HEK293 (cell line): ENCODE measurements at regions not wholly inside any gene's neighbourhood (a gene's known extent, or its start where the extent isn't known, plus 50 kb on each side); places are given as distances from the start of the nearest gene placed in this dataset.
A peak's percentile ranks its signal among the peaks of the same experiment; 100 is the strongest.

Source experiments
- CTCF ChIA-PET: fragments of 350-600 bp; formaldehyde crosslinking; extraction: SDS; loops from one replicate; lab custom pipeline; 2021; ENCODE audit warnings: antibody characterized with exemption; lab: Yijun Ruan, JAX
- POLR2A ChIA-PET: fragments of 300-600 bp; formaldehyde crosslinking; extraction: SDS; loops from one replicate; lab custom pipeline; 2020; ENCODE audit warnings: antibody characterized with exemption, inconsistent platforms; lab: Yijun Ruan, JAX
- H3K27ac ChIP-seq: fragments of 200-500 bp; sonication (Bioruptor generic); 2 replicates; pipeline ENCODE4 v1.5.1; 2014; ENCODE audit warnings: low read depth, low read length, control low read depth, inconsistent platforms; ENCODE audit errors: extremely low read depth
- H3K36me3 ChIP-seq, 2 experiments: fragments of 200-500 bp in 1 of 2; sonication (Bioruptor generic) in 1 of 2; 1 replicate in 1 of 2; 2 replicates in 1 of 2; pipeline ENCODE4 v1.5.1; 2014 to 2017; ENCODE audit warnings: inconsistent platforms in 2 of 2, low read length in 2 of 2; ENCODE audit not compliant: control insufficient read depth in 2 of 2, insufficient read depth in 1 of 2
- H3K4me1 ChIP-seq: fragments of 200-500 bp; sonication (Bioruptor generic); 2 replicates; pipeline ENCODE4 v1.5.1; 2014; ENCODE audit warnings: mild to moderate bottlenecking, low read length, inconsistent platforms; ENCODE audit not compliant: control insufficient read depth, insufficient read depth
- H3K4me3 ChIP-seq: 2 replicates; pipeline ENCODE4 v1.5.1; 2011; ENCODE audit warnings: low read depth, mild to moderate bottlenecking, control low read depth, low read length, moderate library complexity
- H3K9me3 ChIP-seq: fragments of 200-500 bp; sonication (Bioruptor generic); 2 replicates; pipeline ENCODE4 v1.5.1; 2014; ENCODE audit warnings: low read depth, low read length, inconsistent platforms; ENCODE audit not compliant: control insufficient read depth, insufficient read depth
- HOXD13 ChIP-seq: sonication (generic); formaldehyde crosslinking; IDR thresholded peaks from 2 replicates; pipeline ENCODE4 v1.8.0; 2022; ENCODE audit warnings: missing genetic modification reagents, borderline replicate concordance
- KLF10 ChIP-seq: fragments of 450-650 bp; IDR thresholded peaks from 2 replicates; pipeline ENCODE4 v1.5.1; 2018; ENCODE audit warnings: missing biosample characterization, mild to moderate bottlenecking, missing genetic modification characterization
- MEIS1 ChIP-seq: sonication (generic); formaldehyde crosslinking; IDR thresholded peaks from 2 replicates; pipeline ENCODE4 v1.8.1; 2022; ENCODE audit warnings: missing genetic modification reagents, mild to moderate bottlenecking, borderline replicate concordance
- SCRT1 ChIP-seq: fragments of 450-650 bp; formaldehyde crosslinking; IDR thresholded peaks from 2 replicates; pipeline ENCODE4 v1.5.1; 2016; ENCODE audit warnings: missing biosample characterization, missing genetic modification characterization, borderline replicate concordance
- ZBTB17 ChIP-seq: fragments of 450-650 bp; formaldehyde crosslinking; IDR thresholded peaks from 2 replicates; pipeline ENCODE4 v1.5.1; 2016; ENCODE audit warnings: missing biosample characterization, missing genetic modification characterization
- ZBTB8A ChIP-seq: fragments of 450-650 bp; formaldehyde crosslinking; IDR thresholded peaks from 2 replicates; pipeline ENCODE4 v1.5.1; 2016; ENCODE audit warnings: missing biosample characterization, missing genetic modification characterization
- ZFHX2 ChIP-seq: fragments of 450-650 bp; formaldehyde crosslinking; conservative IDR thresholded peaks from 2 replicates; pipeline ENCODE4 v1.5.1; 2016; ENCODE audit warnings: missing biosample characterization, missing genetic modification characterization
- ZNF157 ChIP-seq: fragments of 450-650 bp; formaldehyde crosslinking; IDR thresholded peaks from 2 replicates; pipeline ENCODE4 v1.5.1; 2016; ENCODE audit warnings: missing biosample characterization, missing genetic modification characterization
- ZNF169 ChIP-seq: fragments of 450-650 bp; formaldehyde crosslinking; IDR thresholded peaks from 2 replicates; pipeline ENCODE4 v1.5.1; 2016; ENCODE audit warnings: missing biosample characterization, missing genetic modification characterization
- ZNF248 ChIP-seq: fragments of 450-650 bp; formaldehyde crosslinking; IDR thresholded peaks from 2 replicates; pipeline ENCODE4 v1.5.1; 2017; ENCODE audit warnings: missing biosample characterization, missing genetic modification characterization
- ZNF274 ChIP-seq, 2 experiments: fragments of 200-500 bp in 1 of 2; fragments of 450-650 bp in 1 of 2; sonication (Bioruptor generic) in 1 of 2; formaldehyde crosslinking in 1 of 2; IDR thresholded peaks; 2 replicates each; pipeline versions ENCODE4 v1.5.1 to v1.6.1; 2014 to 2016; ENCODE audit warnings: borderline replicate concordance in 1 of 2, inconsistent platforms in 1 of 2, low read length in 1 of 2, missing biosample characterization in 1 of 2, missing genetic modification characterization in 1 of 2
- ZNF302 ChIP-seq: fragments of 450-650 bp; formaldehyde crosslinking; IDR thresholded peaks from 2 replicates; pipeline ENCODE4 v1.5.1; 2016; ENCODE audit warnings: missing biosample characterization, missing genetic modification characterization, low read depth
- ZNF335 ChIP-seq: fragments of 450-650 bp; formaldehyde crosslinking; conservative IDR thresholded peaks from 2 replicates; pipeline ENCODE4 v1.5.1; 2016; ENCODE audit warnings: missing biosample characterization, missing genetic modification characterization
- ZNF341 ChIP-seq: fragments of 450-650 bp; formaldehyde crosslinking; IDR thresholded peaks from 2 replicates; pipeline ENCODE4; 2016; ENCODE audit warnings: low read depth, missing biosample characterization, missing genetic modification characterization
- ZNF514 ChIP-seq: fragments of 450-650 bp; formaldehyde crosslinking; IDR thresholded peaks from 2 replicates; pipeline ENCODE4 v1.5.1; 2016; ENCODE audit warnings: missing biosample characterization, missing genetic modification characterization
- ZNF549 ChIP-seq: fragments of 450-650 bp; IDR thresholded peaks from 2 replicates; pipeline ENCODE4 v1.5.1; 2018; ENCODE audit warnings: missing biosample characterization, missing genetic modification characterization, mild to moderate bottlenecking, inconsistent platforms, moderate library complexity
- ZNF560 ChIP-seq: fragments of 450-650 bp; formaldehyde crosslinking; IDR thresholded peaks from 2 replicates; pipeline ENCODE4 v1.5.1; 2017; ENCODE audit warnings: missing biosample characterization, missing genetic modification characterization, borderline replicate concordance
- ZNF610 ChIP-seq: fragments of 450-650 bp; formaldehyde crosslinking; IDR thresholded peaks from 2 replicates; pipeline ENCODE4 v1.5.1; 2016; ENCODE audit warnings: missing biosample characterization, missing genetic modification characterization, borderline replicate concordance
- ZNF776 ChIP-seq: fragments of 450-650 bp; formaldehyde crosslinking; IDR thresholded peaks from 2 replicates; pipeline ENCODE4 v1.5.0; 2017; ENCODE audit warnings: missing biosample characterization, missing genetic modification characterization, borderline replicate concordance
- TF ChIP-seq, protein P1 (sequence below): fragments of 450-650 bp; formaldehyde crosslinking; IDR thresholded peaks from 2 replicates; pipeline ENCODE4 v1.5.1; 2016; ENCODE audit warnings: missing biosample characterization, missing genetic modification characterization
- TF ChIP-seq, protein P2 (sequence below): fragments of 450-650 bp; formaldehyde crosslinking; IDR thresholded peaks from 2 replicates; pipeline ENCODE4 v1.5.1; 2016; ENCODE audit warnings: missing biosample characterization, missing genetic modification characterization
- TF ChIP-seq, protein P3 (sequence below): fragments of 450-650 bp; formaldehyde crosslinking; IDR thresholded peaks from 2 replicates; pipeline ENCODE4 v1.5.1; 2016; ENCODE audit warnings: missing biosample characterization, missing genetic modification characterization

DNA sequence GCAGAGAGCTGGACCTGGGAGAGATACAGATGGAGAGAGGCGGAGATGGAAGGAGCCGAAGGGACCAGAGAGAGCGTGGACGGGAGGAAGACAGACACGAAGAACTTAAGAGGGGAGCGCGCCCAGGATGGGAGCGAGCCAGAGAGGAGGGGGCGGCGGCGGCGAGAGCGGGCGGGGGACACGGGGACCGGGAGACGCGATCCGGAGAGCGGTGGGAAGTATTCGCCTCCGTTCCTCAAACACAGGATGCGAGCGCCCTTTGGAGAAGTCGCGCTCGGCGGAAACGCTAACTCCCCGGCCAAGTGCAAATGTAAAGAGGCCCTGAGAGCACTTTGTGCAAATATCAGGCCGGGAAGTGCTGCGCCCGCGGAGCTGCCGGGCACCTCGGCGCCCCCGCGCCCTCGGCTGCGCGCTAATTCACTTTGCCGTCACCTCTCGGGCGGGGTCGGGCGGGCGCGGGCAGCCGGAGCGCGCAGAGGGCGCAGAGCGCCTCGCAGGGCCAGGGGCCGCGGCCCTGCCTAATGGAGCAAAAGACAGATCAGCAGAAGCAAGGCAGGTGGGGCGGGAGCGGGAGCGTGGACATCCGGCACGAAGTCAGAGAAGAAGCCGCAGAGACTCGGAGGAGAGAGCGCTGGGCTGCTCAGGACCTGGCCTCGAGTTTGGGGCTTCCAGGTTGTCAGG, 281.2 kb downstream of the RRAGC start (continued):
- TF ChIP-seq ZNF335 (tag by site-specific recombination) (peak; percentile 62), ZNF248 (tag by site-specific recombination) (no peak), ZFHX2 (peak; percentile 40; the same call in 1 of the 2 replicates), ZNF776 (tag by site-specific recombination) (no peak), ZNF157 (tag by site-specific recombination) (no peak), ZNF169 (tag by site-specific recombination) (no peak), ZBTB8A (tag by site-specific recombination) (peak; percentile 80)
- TF ChIP-seq, protein P1, sequence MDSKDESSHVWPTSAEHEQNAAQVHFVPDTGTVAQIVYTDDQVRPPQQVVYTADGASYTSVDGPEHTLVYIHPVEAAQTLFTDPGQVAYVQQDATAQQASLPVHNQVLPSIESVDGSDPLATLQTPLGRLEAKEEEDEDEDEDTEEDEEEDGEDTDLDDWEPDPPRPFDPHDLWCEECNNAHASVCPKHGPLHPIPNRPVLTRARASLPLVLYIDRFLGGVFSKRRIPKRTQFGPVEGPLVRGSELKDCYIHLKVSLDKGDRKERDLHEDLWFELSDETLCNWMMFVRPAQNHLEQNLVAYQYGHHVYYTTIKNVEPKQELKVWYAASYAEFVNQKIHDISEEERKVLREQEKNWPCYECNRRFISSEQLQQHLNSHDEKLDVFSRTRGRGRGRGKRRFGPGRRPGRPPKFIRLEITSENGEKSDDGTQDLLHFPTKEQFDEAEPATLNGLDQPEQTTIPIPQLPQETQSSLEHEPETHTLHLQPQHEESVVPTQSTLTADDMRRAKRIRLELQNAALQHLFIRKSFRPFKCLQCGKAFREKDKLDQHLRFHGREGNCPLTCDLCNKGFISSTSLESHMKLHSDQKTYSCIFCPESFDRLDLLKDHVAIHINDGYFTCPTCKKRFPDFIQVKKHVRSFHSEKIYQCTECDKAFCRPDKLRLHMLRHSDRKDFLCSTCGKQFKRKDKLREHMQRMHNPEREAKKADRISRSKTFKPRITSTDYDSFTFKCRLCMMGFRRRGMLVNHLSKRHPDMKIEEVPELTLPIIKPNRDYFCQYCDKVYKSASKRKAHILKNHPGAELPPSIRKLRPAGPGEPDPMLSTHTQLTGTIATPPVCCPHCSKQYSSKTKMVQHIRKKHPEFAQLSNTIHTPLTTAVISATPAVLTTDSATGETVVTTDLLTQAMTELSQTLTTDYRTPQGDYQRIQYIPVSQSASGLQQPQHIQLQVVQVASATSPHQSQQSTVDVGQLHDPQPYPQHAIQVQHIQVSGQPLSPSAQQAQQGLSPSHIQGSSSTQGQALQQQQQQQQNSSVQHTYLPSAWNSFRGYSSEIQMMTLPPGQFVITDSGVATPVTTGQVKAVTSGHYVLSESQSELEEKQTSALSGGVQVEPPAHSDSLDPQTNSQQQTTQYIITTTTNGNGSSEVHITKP (tag by site-specific recombination): peak; percentile 71

DNA sequence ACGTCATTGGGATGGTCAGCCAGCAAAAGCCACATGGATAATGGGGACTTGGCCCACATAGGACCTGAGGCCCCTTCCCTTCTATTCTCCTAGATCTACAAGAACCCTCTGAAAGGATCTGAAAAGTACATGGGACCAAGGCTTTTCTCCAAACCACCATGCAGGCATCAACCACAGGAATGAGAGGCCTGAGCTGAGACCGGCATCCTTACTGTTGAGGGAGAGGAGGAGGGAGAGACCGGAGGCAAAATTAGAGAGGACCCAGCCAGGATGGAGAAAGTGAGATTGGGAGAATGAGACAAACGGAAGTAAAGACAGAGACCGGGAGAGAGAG, 281.7 kb downstream of the RRAGC start:
- H3K9me3 ChIP-seq: no peaks in the 10 kb centered on the region
- no peaks in the 10 kb centered on the region for H3K4me1 ChIP-seq
- no peak for TF ChIP-seq ZNF560 (tag by site-specific recombination)
- no peak overlapping the region for H3K27ac ChIP-seq
- ChIA-PET CTCF (interaction anchor here (1.2 to 5.1 kb wide), 2 partner anchors 9 to 77 kb away, joined by 4 to 20 read pairs; no protein-coding TSS in a partner anchor), POLR2A (no interaction called here)
- no peak overlapping the region for H3K4me3 ChIP-seq
- no peaks in the 10 kb centered on the region for H3K36me3 ChIP-seq

DNA sequence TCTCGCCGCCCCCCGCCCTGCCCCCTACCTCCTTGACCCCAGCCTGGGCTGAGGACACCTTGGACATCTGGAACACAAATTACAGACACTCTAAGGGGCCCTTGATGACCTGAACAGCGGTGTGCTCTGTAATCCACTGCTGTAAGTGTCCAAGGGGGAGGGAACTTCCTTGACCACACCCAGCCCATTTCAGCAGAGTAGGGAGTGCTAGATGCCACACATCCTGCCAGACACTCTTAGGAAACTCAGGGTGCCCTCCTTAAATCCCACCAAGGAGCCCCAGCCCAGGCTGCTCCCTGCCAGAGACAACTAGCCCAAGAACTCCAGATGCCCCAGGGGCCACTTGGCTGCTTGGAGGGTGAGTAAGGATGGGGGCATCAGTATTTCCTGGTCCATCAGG, 282.2 kb downstream of the RRAGC start:
- Histone ChIP-seq H3K4me1 (no peaks in the 10 kb centered on the region), H3K9me3 (no peaks in the 10 kb centered on the region), H3K36me3 (no peaks in the 10 kb centered on the region), H3K4me3 (no peak overlapping the region), H3K27ac (no peak overlapping the region)
- TF ChIP-seq HOXD13 (no peak), ZNF514 (tag by site-specific recombination) (no peak), ZBTB17 (peak; percentile 37; the same call in 1 of the 2 replicates), ZNF610 (no peak), KLF10 (tag by site-specific recombination) (no peak), ZNF302 (tag by site-specific recombination) (no peak), MEIS1 (no peak)
- POLR2A ChIA-PET: no interaction called here
- CTCF ChIA-PET: interaction anchor here (1.2 to 5.1 kb wide), 2 partner anchors 10 to 77 kb away, joined by 4 to 20 read pairs; no protein-coding TSS in a partner anchor

DNA sequence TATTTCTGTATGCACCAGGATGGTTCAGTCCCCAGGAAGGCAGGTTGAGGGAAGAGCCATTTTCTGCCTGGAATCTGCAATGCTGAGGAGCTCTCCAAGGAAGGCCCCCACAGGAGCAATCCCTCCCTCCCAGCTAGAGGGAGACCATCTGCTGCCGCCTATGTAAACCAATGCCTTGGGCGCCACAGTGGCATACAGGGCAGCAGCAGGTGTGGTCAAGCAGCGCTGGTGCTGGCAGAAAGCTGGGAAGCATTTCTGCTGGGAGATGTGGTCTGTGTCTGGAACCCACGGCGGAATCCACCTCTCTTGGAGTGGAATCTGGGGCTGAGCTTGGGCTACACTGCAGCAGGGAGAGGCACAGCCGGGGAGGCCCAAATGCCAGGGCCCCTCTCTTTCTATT, 283.3 kb downstream of the RRAGC start:
- no peaks in the 10 kb centered on the region for H3K4me1 ChIP-seq
- CTCF ChIA-PET: interaction anchor here (5.1 kb wide), 1 partner anchor 11 kb away, joined by 20 read pairs; no protein-coding TSS in a partner anchor
- no peak for TF ChIP-seq ZNF549
- TF ChIP-seq ZNF335 (tag by site-specific recombination): peak; percentile 37
- TF ChIP-seq SCRT1: no peak
- TF ChIP-seq, protein P2, sequence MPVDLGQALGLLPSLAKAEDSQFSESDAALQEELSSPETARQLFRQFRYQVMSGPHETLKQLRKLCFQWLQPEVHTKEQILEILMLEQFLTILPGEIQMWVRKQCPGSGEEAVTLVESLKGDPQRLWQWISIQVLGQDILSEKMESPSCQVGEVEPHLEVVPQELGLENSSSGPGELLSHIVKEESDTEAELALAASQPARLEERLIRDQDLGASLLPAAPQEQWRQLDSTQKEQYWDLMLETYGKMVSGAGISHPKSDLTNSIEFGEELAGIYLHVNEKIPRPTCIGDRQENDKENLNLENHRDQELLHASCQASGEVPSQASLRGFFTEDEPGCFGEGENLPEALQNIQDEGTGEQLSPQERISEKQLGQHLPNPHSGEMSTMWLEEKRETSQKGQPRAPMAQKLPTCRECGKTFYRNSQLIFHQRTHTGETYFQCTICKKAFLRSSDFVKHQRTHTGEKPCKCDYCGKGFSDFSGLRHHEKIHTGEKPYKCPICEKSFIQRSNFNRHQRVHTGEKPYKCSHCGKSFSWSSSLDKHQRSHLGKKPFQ (tag by site-specific recombination): no peak
- TF ChIP-seq ZNF274 (IDR thresholded peaks at IDR 0.05; ENCODE audit: low read length): no peak
- TF ChIP-seq ZNF274 (tag by site-specific recombination; IDR thresholded peaks at IDR 0.05; ENCODE audit: borderline replicate concordance): no peak
- TF ChIP-seq, protein P3, sequence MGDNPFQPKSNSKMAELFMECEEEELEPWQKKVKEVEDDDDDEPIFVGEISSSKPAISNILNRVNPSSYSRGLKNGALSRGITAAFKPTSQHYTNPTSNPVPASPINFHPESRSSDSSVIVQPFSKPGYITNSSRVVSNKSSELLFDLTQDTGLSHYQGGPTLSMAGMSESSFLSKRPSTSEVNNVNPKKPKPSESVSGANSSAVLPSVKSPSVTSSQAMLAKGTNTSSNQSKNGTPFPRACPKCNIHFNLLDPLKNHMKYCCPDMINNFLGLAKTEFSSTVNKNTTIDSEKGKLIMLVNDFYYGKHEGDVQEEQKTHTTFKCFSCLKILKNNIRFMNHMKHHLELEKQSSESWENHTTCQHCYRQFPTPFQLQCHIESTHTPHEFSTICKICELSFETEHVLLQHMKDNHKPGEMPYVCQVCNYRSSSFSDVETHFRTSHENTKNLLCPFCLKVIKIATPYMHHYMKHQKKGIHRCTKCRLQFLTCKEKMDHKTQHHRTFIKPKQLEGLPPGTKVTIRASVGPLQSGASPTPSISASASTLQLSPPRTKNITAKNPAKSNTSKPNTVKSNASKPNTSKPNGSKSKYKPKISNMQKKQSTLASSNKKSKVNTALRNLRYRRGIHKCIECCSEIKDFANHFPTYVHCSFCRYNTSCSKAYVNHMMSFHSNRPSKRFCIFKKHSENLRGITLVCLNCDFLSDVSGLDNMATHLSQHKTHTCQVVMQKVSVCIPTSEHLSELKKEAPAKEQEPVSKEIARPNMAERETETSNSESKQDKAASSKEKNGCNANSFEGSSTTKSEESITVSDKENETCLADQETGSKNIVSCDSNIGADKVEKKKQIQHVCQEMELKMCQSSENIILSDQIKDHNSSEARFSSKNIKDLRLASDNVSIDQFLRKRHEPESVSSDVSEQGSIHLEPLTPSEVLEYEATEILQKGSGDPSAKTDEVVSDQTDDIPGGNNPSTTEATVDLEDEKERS (tag by site-specific recombination): no peak
- peak; percentile 49; the same call in 1 of the 2 replicates for TF ChIP-seq ZNF341 (tag by site-specific recombination)
- H3K4me3 ChIP-seq: no peak overlapping the region
- no peaks in the 10 kb centered on the region for H3K9me3 ChIP-seq
- H3K27ac ChIP-seq: no peak overlapping the region
- H3K36me3 ChIP-seq: no peaks in the 10 kb centered on the region
- POLR2A ChIA-PET: no interaction called here
